AML-193 (cell line): ENCODE measurements at regions not wholly inside any gene's neighbourhood (a gene's known extent, or its start where the extent isn't known, plus 50 kb on each side); places are given as distances from the start of the nearest gene placed in this dataset.
"Not testable (repeated sequence)": the region's sequence is repeated elsewhere in the genome, so short reads cannot be mapped to it uniquely, and the experiment has no call there.

Source experiments
- DNase-seq, 2 experiments: peaks; one replicate each; lab custom pipeline; 2025; lab: John Stamatoyannopoulos, UW

DNA sequence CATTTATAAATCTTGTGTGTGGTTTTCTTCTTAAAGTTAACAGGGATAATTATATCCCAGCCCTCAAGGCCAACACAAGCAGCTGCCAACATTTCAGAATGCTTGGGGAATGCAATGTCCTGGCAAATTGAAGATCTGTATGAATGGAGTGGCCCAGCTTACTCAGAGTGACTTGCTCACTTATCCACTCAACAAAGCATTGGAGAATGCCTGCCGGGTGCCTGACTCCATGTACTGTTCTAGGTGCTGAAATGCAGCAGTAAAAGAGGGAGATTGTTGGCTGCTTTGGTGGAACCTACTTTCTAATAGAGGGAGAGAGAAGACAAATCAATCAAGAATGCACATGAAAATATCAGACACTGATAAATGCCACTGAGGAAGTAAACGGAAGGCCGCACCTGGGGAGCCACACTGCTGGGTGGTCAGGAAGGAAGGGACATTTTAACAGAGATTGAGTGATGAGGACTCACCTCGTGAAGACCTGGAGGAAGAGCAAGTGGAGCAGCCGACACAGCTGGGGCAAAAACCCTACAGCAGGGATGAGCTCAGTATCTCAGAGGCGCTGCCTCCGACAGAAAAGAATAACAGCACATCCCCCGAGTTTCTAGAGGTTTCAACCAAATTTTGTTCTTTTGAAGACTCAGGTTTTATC is 61.2 kb upstream of the VASH1 start:
- no peak for DNase-seq

GRCh38 chr14:76701436-76701835 is 59.8 kb upstream of the VASH1 start:
- no peak for DNase-seq

- no peak for DNase-seq
Measured at GRCh38 chr14:76701981-76702380, 59.3 kb upstream of the VASH1 start.

GRCh38 chr14:76705214-76705613 is 56.1 kb upstream of the VASH1 start:
- no peak for DNase-seq

DNA sequence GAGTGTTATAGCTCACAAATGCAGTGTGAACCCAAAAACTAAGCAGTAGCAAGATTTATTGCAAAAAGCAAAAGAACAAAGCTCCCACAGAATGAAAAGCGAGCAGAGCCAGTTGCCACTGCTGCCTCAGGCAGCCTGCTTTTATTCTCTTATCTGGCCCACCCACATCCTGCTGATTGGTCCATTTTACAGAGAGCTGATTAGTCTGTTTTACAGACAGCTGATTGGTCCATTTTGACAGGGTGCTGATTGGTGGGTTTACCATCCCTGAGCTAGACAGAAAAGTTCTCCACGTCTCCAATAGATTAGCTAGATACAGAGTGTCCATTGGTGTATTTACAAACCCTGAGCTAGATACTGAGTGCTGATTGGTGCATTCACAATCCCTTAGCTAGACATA is 55.1 kb upstream of the VASH1 start:
- DNase-seq = not testable (repeated sequence)

GRCh38 chr14:76706811-76707210 is 54.5 kb upstream of the VASH1 start:
- no peak for DNase-seq

- no peak for DNase-seq
Measured at GRCh38 chr14:76708028-76708427, 53.2 kb upstream of the VASH1 start.

DNA sequence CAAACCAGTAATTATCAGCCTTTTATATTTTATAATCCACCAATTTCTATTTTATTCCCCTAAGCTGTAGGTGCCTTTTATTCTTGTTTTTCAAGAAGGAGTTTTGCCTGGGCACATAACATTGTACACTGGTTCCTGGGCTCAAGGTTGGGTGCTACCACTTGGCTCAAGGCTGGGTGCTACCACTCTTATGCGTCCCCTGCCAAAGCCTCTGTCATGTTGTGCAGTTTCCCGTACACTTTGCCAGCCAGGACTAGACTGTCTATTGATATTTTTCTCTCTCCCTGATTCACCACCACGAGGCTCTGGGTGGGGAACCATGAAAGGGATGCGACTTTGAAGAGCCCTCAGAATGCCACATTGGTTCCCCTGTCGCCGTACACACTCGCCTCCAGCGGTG is 52.5 kb upstream of the VASH1 start:
- DNase-seq = no peak

DNA sequence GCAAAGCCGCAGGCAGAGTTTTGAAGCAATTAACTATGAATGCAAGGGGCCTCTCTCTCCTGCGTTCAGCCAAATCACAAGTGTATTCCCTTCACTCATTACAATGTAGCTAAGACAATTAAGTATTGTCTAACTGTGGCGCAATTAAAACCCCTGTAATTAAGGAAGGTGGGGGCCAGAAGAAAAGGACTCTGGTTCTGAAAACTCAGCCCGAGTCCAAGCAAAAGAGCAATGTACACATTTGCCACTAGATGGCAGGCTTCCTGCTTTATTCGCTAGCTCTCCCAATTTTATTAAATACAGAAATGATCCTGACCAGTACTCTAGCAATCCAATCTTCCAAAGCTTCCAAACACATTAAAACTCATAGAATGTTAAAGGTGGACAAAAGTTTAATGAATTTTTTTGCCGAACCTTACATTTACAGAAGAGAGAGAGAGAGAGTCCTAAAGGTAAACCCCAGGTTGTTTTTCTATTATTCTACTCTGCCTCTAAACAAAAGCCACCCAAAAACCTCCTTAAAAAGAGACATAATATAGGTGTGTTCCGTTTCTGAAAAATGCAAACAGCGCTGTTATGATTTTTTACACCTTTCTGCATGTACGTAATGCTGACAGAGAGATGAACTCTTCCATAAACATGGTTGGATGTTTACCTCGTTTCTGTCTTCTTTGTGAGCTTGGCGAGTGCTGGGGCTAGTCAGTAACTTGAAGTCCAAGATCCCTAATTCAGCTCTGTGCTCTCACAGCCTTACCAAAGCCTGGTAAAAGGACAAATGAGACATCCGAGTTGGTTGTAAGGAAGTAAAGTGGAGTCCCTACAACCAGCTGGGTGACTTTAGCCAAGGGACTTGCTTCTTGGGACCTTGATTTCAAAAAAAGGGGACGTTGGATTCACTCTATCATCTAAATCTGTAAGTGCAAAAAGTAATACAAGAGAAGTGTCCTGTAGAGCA is 50.9 kb upstream of the VASH1 start:
- peak; percentile 53 to 54 for DNase-seq
